Jurkat, Clone E6-1 (cell line): ENCODE measurements at regions not wholly inside any gene's neighbourhood (a gene's known extent, or its start where the extent isn't known, plus 50 kb on each side); places are given as distances from the start of the nearest gene placed in this dataset.
"Not testable (repeated sequence)": the region's sequence is repeated elsewhere in the genome, so short reads cannot be mapped to it uniquely, and the experiment has no call there.

Source experiments
- DNase-seq: peaks from one replicate; pipeline ENCODE4 v3.0.0-alpha.2; 2011; ENCODE audit warnings: low read depth, low spot score
- H3K4me3 ChIP-seq: 2 replicates; pipeline ENCODE4 v1.5.1; 2011; ENCODE audit warnings: mild to moderate bottlenecking, low read length, control low read depth, moderate library complexity

- DNase-seq, result no peak
- no peak overlapping the region for H3K4me3 ChIP-seq
Observed at GRCh38 chr9:15048772-15049171, 138.5 kb upstream of the FREM1 start.

GRCh38 chr9:15047028-15047551 lies 136.9 kb upstream of the FREM1 start:
- no peak overlapping the region for H3K4me3 ChIP-seq
- DNase-seq, result no peak

GRCh38 chr9:15033316-15033715 lies 123.1 kb upstream of the FREM1 start:
- no peak for DNase-seq
- no peak overlapping the region for H3K4me3 ChIP-seq

GRCh38 chr9:15032860-15033259 lies 122.6 kb upstream of the FREM1 start:
- no peak for DNase-seq
- no peak overlapping the region for H3K4me3 ChIP-seq

- no peak overlapping the region for H3K4me3 ChIP-seq
- DNase-seq, result no peak
Observed at GRCh38 chr9:15021146-15021545, 110.9 kb upstream of the FREM1 start.

- no peak for DNase-seq
- no peak overlapping the region for H3K4me3 ChIP-seq
Observed at GRCh38 chr9:15018096-15018637, 107.9 kb upstream of the FREM1 start.

- no peak for DNase-seq
Observed at GRCh38 chr9:15010581-15010980, 100.4 kb upstream of the FREM1 start.

GRCh38 chr9:15007698-15008097 lies 97.5 kb upstream of the FREM1 start:
- no peak overlapping the region for H3K4me3 ChIP-seq
- no peak for DNase-seq

More at GRCh38 chr9:15010581-15010980, 100.4 kb upstream of the FREM1 start:
- no peak overlapping the region for H3K4me3 ChIP-seq

- H3K4me3 ChIP-seq, result no peak overlapping the region
- peak; percentile 39 for DNase-seq
Observed at GRCh38 chr9:14994738-14995137, 84.5 kb upstream of the FREM1 start.

- 0 out of 2 replicates have a peak overlapping the region, but pooled peaks have one; percentile 7 for H3K4me3 ChIP-seq
- peak; percentile 32 for DNase-seq
Observed at GRCh38 chr9:14993901-14994554, 83.8 kb upstream of the FREM1 start.

- DNase-seq, result no peak
- H3K4me3 ChIP-seq, result no peak overlapping the region
Observed at GRCh38 chr9:14993061-14993800, 83.0 kb upstream of the FREM1 start.

- DNase-seq, result no peak
- no peak overlapping the region for H3K4me3 ChIP-seq
Observed at GRCh38 chr9:14992516-14992915, 82.3 kb upstream of the FREM1 start.

GRCh38 chr9:14992081-14992480 lies 81.9 kb upstream of the FREM1 start:
- no peak for DNase-seq
- H3K4me3 ChIP-seq, result peak overlapping the region; percentile 11; the same call in 1 of the 2 replicates

- H3K4me3 ChIP-seq, DNase-seq: not testable (repeated sequence)
Observed at GRCh38 chr9:14990647-14991046, 80.4 kb upstream of the FREM1 start.

- DNase-seq, result no peak
- H3K4me3 ChIP-seq, result no peak overlapping the region
Observed at GRCh38 chr9:14989811-14990210, 79.6 kb upstream of the FREM1 start.

GRCh38 chr9:14989336-14989735 lies 79.1 kb upstream of the FREM1 start:
- DNase-seq, H3K4me3 ChIP-seq: not testable (repeated sequence)

- no peak overlapping the region for H3K4me3 ChIP-seq
- no peak for DNase-seq
Observed at GRCh38 chr9:14987858-14988257, 77.6 kb upstream of the FREM1 start.

GRCh38 chr9:14985419-14985818 lies 75.2 kb upstream of the FREM1 start:
- no peak for DNase-seq
- no peak overlapping the region for H3K4me3 ChIP-seq

- no peak for DNase-seq
- H3K4me3 ChIP-seq, result no peak overlapping the region
Observed at GRCh38 chr9:14983599-14983998, 73.4 kb upstream of the FREM1 start.

- no peak overlapping the region for H3K4me3 ChIP-seq
- no peak for DNase-seq
Observed at GRCh38 chr9:14981291-14981950, 71.2 kb upstream of the FREM1 start.
